ENCODE measurements at regions not wholly inside any gene's neighbourhood (a gene's known extent, or its start where the extent isn't known, plus 50 kb on each side); places are given as distances from the start of the nearest gene placed in this dataset.
"Not testable (repeated sequence)": the region's sequence is repeated elsewhere in the genome, so short reads cannot be mapped to it uniquely, and the experiment has no call there.

GRCh38 chr17:54353789-54354525 is 531.2 kb downstream of the KIF2B start:
- no peak for DNase-seq
- Histone ChIP-seq H3K36me3 (no peaks in the 10 kb centered on the region), H3K4me1 (no peaks in the 10 kb centered on the region), H3K9me3 (peaks cover 0 to 3% (median 0%) of the 10 kb centered on the region in 12 donors), H3K27me3 (no peaks in the 10 kb centered on the region), H3K27ac (no peak overlapping the region), H3K4me3 (no peak overlapping the region)
- no peak for ATAC-seq
- TF ChIP-seq CTCF (IDR thresholded peaks at IDR 0.05): no peak
- no peak for TF ChIP-seq POLR2A (IDR thresholded peaks at IDR 0.05)
- intact Hi-C loops (cut with DNase I): no loop called here
- 76 to 84% (median 82%) methylated on average over 11 of the region's 11 CpGs for WGBS, 4 donors

- ATAC-seq; H3K27me3 ChIP-seq; H3K9me3 ChIP-seq; DNase-seq; H3K4me1 ChIP-seq; H3K27ac ChIP-seq; H3K4me3 ChIP-seq; H3K36me3 ChIP-seq; intact Hi-C loops (cut with DNase I): not testable (repeated sequence)
- WGBS, 4 donors: 59 to 65% (median 61%) methylated on average over 4 of the region's 4 CpGs
Observed at GRCh38 chr17:54361073-54361472, 538.3 kb downstream of the KIF2B start.

GRCh38 chr17:54368906-54369305 is 531.7 kb upstream of the TOM1L1 start:
- Histone ChIP-seq H3K4me3 (no peak overlapping the region), H3K27me3 (no peaks in the 10 kb centered on the region), H3K27ac (no peak overlapping the region), H3K36me3 (no peaks in the 10 kb centered on the region), H3K4me1 (no peaks in the 10 kb centered on the region), H3K9me3 (peaks cover 0 to 13% (median 0%) of the 10 kb centered on the region in 12 donors)
- ATAC-seq (no peak), DNase-seq (no peak)
- TF ChIP-seq POLR2A (IDR thresholded peaks at IDR 0.05): no peak
- no peak for TF ChIP-seq CTCF (IDR thresholded peaks at IDR 0.05)
- intact Hi-C loops (cut with DNase I): no loop called here

GRCh38 chr17:54372069-54372749 is 528.4 kb upstream of the TOM1L1 start:
- intact Hi-C loops (cut with DNase I): no loop called here
- ATAC-seq (no peak), DNase-seq (no peak)
- Histone ChIP-seq H3K36me3 (no peaks in the 10 kb centered on the region), H3K4me1 (no peaks in the 10 kb centered on the region), H3K27me3 (no peaks in the 10 kb centered on the region), H3K9me3 (peaks cover 0 to 13% (median 0%) of the 10 kb centered on the region in 12 donors), H3K27ac (no peak overlapping the region), H3K4me3 (no peak overlapping the region)
- WGBS, 4 donors: 46 to 54% (median 50%) methylated on average over 2 of the region's 2 CpGs
- TF ChIP-seq POLR2A (IDR thresholded peaks at IDR 0.05) (no peak), CTCF (IDR thresholded peaks at IDR 0.05) (no peak)

All from heart left ventricle (tissue), 16 donors.